OCI-LY1 (cell line): ENCODE measurements at regions not wholly inside any gene's neighbourhood (a gene's known extent, or its start where the extent isn't known, plus 50 kb on each side); places are given as distances from the start of the nearest gene placed in this dataset.

ENCODE experiments used
- H2AFZ ChIP-seq: fragments of 200-600 bp; sonication (generic), shearing (Covaris generic); 2 replicates; pipeline ENCODE4 v1.6.0; 2014; ENCODE audit warnings: antibody characterized with exemption, mild to moderate bottlenecking, low read length
- H3F3A ChIP-seq: fragments of 200-600 bp; sonication (generic), shearing (Covaris generic); 2 replicates; pipeline ENCODE4 v1.6.0; 2014; ENCODE audit warnings: mild to moderate bottlenecking, antibody characterized with exemption, low read length, moderate library complexity; ENCODE audit not compliant: insufficient read depth
- H3K27ac ChIP-seq: fragments of 200-600 bp; sonication (generic); 2 replicates; pipeline ENCODE4 v1.5.1; 2014; ENCODE audit warnings: low read length, mixed run types, mild to moderate bottlenecking, low read depth; ENCODE audit not compliant: poor library complexity, severe bottlenecking
- H3K27me3 ChIP-seq: fragments of 200-600 bp; sonication (generic); 2 replicates; pipeline ENCODE4 v1.6.0; 2014; ENCODE audit warnings: antibody characterized with exemption, mild to moderate bottlenecking, low read length, moderate library complexity; ENCODE audit not compliant: insufficient read depth
- H3K36me3 ChIP-seq: fragments of 200-600 bp; sonication (generic); 2 replicates; pipeline ENCODE4 v1.6.1; 2014; ENCODE audit warnings: mild to moderate bottlenecking, antibody characterized with exemption, low read length, moderate library complexity, mixed read lengths; ENCODE audit not compliant: insufficient read depth
- H3K4me1 ChIP-seq: fragments of 200-600 bp; sonication (generic); 2 replicates; pipeline ENCODE4 v1.5.1; 2014; ENCODE audit warnings: mild to moderate bottlenecking, low read length, moderate library complexity; ENCODE audit not compliant: insufficient read depth, severe bottlenecking
- H3K4me2 ChIP-seq: fragments of 200-600 bp; sonication (generic), shearing (Covaris generic); 2 replicates; pipeline ENCODE4 v1.6.1; 2014; ENCODE audit warnings: low read length
- H3K4me3 ChIP-seq: fragments of 200-600 bp; sonication (generic); 2 replicates; pipeline ENCODE4 v1.5.1; 2014; ENCODE audit warnings: low read length, low read depth, mild to moderate bottlenecking, mixed read lengths; ENCODE audit not compliant: poor library complexity, severe bottlenecking
- H3K79me2 ChIP-seq: fragments of 200-600 bp; shearing (Covaris generic); 2 replicates; pipeline ENCODE4 v1.6.1; 2016; ENCODE audit warnings: mixed run types, low read length, mixed read lengths; ENCODE audit not compliant: insufficient read depth
- H3K9ac ChIP-seq: fragments of 200-600 bp; sonication (generic), shearing (Covaris generic); 2 replicates; pipeline ENCODE4 v1.6.1; 2014; ENCODE audit warnings: mild to moderate bottlenecking, low read length, mixed read lengths
- H3K9me2 ChIP-seq: fragments of 200-600 bp; sonication (generic), shearing (Covaris generic); 2 replicates; pipeline ENCODE4 v1.6.1; 2014; ENCODE audit warnings: low read depth, mild to moderate bottlenecking, low read length, mixed read lengths
- H3K9me3 ChIP-seq: fragments of 200-600 bp; shearing (Covaris generic); 2 replicates; pipeline ENCODE4 v1.6.1; 2014; ENCODE audit warnings: low read length, mixed read lengths
- H4K20me1 ChIP-seq: fragments of 200-600 bp; sonication (generic), shearing (Covaris generic); 2 replicates; pipeline ENCODE4 v1.6.0; 2016; ENCODE audit warnings: mild to moderate bottlenecking, low read length; ENCODE audit not compliant: insufficient read depth
- EZH2 ChIP-seq: fragments of 200-600 bp; sonication (generic), shearing (Covaris generic); IDR thresholded peaks from 2 replicates; pipeline ENCODE4 v1.8.0; 2017; ENCODE audit warnings: borderline replicate concordance, mixed run types, mild to moderate bottlenecking, antibody characterized with exemption, low read length, moderate library complexity, mixed read lengths
- TF ChIP-seq, protein P1 (sequence below): fragments of 200-600 bp; sonication (generic), shearing (Covaris generic); IDR thresholded peaks from 2 replicates; pipeline ENCODE4 v1.5.1; 2017; ENCODE audit warnings: mild to moderate bottlenecking, antibody characterized with exemption, low read length, moderate library complexity, mixed read lengths

DNA sequence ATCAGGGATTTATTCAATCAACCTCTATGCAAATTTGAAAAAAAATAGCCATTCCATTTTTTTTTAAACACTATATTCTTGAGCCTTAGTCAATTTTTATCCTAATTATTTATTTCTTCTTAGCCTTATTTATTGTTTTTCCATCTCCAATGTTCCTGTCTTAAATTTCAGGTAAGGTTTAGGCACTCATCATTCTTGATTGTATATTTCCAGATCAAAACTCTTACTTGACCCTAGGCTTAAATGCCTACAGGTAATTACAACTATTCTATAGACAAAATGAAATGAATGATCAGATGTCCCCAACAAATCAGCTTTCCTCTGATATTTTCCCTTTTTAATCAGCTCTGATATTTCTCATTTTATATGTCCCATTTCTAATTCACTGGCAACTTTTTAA lies 402.6 kb upstream of the EPHA7 start:
- no peaks in the 10 kb centered on the region for H3K9me3 ChIP-seq
- no peaks in the 10 kb centered on the region for H3K36me3 ChIP-seq
- H3K4me3 ChIP-seq: no peak overlapping the region
- no peak overlapping the region for H3K9ac ChIP-seq
- no peaks in the 10 kb centered on the region for H3K9me2 ChIP-seq
- TF ChIP-seq EZH2: no peak
- no peaks in the 10 kb centered on the region for H3K27me3 ChIP-seq
- no peaks in the 10 kb centered on the region for H3K79me2 ChIP-seq
- H3K27ac ChIP-seq: no peak overlapping the region
- no peaks in the 10 kb centered on the region for H4K20me1 ChIP-seq
- H3K4me2 ChIP-seq: no peak overlapping the region
- no peak overlapping the region for H2AFZ ChIP-seq
- no peaks in the 10 kb centered on the region for H3K4me1 ChIP-seq
- H3F3A ChIP-seq: no peaks in the 10 kb centered on the region

DNA sequence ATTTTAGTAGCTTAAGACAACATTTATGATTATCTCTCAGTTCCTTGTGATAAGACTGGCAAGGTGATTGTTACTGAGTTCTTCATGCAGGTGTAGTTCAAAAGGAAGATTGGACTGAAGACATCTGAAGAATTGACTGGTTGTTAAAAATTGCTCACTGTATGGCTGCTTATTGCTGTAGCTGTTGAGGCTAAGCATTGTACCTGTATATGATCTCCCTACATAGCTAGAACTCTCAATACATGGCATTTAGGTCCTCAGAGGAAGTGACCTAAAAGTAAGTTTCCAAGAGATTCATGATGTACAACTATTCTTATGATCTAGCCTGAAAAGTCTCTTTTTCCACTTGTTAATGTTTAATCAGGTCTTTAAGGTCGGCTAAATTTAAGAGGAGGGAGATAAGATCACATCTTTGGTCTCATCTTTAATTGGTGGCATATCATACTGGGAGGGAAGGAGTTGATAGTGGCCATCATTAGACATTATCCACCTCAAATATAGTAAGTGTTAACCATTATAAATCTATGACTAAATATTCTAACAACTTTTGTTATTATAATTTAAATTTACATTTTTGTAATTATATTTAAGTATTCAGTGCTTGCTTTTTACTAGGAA lies 401.2 kb upstream of the EPHA7 start:
- Histone ChIP-seq H3K27me3 (no peaks in the 10 kb centered on the region), H3K4me1 (no peaks in the 10 kb centered on the region), H3K4me2 (no peak overlapping the region), H3K9ac (no peak overlapping the region), H3K9me3 (no peaks in the 10 kb centered on the region), H3K36me3 (no peaks in the 10 kb centered on the region), H3K9me2 (no peaks in the 10 kb centered on the region), H3K4me3 (no peak overlapping the region), H3F3A (no peaks in the 10 kb centered on the region), H3K79me2 (no peaks in the 10 kb centered on the region), H4K20me1 (no peaks in the 10 kb centered on the region), H3K27ac (no peak overlapping the region), H2AFZ (no peak overlapping the region)
- TF ChIP-seq, protein P1, sequence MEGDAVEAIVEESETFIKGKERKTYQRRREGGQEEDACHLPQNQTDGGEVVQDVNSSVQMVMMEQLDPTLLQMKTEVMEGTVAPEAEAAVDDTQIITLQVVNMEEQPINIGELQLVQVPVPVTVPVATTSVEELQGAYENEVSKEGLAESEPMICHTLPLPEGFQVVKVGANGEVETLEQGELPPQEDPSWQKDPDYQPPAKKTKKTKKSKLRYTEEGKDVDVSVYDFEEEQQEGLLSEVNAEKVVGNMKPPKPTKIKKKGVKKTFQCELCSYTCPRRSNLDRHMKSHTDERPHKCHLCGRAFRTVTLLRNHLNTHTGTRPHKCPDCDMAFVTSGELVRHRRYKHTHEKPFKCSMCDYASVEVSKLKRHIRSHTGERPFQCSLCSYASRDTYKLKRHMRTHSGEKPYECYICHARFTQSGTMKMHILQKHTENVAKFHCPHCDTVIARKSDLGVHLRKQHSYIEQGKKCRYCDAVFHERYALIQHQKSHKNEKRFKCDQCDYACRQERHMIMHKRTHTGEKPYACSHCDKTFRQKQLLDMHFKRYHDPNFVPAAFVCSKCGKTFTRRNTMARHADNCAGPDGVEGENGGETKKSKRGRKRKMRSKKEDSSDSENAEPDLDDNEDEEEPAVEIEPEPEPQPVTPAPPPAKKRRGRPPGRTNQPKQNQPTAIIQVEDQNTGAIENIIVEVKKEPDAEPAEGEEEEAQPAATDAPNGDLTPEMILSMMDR: no peak

DNA sequence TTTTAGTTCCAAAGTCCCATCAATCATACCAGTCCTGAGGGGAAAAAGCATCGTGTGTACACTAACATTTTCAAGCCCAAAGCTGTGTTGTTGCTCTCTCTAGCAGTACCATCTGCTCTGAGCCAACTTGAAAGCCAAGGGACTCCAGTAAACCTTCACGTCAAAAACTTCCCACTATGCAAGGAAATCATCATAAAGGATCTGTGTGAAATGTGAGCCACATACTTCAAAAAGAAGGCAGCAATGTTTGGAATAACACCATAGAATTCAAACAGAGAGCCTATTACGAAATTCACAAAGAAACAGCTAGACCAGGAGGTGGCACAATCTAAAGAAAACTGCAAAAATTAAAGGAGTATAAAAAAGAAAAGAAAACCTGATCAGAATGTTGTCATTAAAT lies 399.8 kb upstream of the EPHA7 start:
- no peaks in the 10 kb centered on the region for H4K20me1 ChIP-seq
- no peak overlapping the region for H3K4me2 ChIP-seq
- no peaks in the 10 kb centered on the region for H3F3A ChIP-seq
- no peaks in the 10 kb centered on the region for H3K4me1 ChIP-seq
- TF ChIP-seq, protein P1: no peak
- no peak for TF ChIP-seq EZH2
- H2AFZ ChIP-seq: no peak overlapping the region
- H3K36me3 ChIP-seq: no peaks in the 10 kb centered on the region
- no peak overlapping the region for H3K4me3 ChIP-seq
- H3K9ac ChIP-seq: no peak overlapping the region
- H3K79me2 ChIP-seq: no peaks in the 10 kb centered on the region
- no peaks in the 10 kb centered on the region for H3K9me2 ChIP-seq
- no peak overlapping the region for H3K27ac ChIP-seq
- H3K27me3 ChIP-seq: no peaks in the 10 kb centered on the region
- H3K9me3 ChIP-seq: no peaks in the 10 kb centered on the region

DNA sequence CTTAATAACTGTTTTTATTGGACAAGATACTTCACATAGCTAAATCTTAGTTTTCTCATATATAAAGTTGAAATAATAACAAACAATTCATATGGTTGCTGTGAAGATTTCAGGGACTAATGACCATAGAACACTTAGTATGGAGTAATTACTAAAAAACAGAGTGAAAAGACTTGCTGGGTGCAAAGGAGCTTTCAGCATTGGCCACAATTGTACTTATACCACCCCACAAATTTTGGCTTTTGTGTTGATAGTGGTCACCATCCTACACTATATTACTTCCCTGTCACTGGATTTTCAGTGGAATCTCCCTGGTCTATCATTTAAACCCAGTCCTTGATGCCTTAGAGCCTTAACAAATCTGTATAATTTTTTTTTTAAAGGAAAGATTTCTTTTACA lies 398.6 kb upstream of the EPHA7 start:
- H3K4me3 ChIP-seq: no peak overlapping the region
- H3K9me3 ChIP-seq: no peaks in the 10 kb centered on the region
- no peaks in the 10 kb centered on the region for H3K79me2 ChIP-seq
- H3K9ac ChIP-seq: no peak overlapping the region
- no peak overlapping the region for H2AFZ ChIP-seq
- no peaks in the 10 kb centered on the region for H3K27me3 ChIP-seq
- H3F3A ChIP-seq: no peaks in the 10 kb centered on the region
- H4K20me1 ChIP-seq: no peaks in the 10 kb centered on the region
- no peaks in the 10 kb centered on the region for H3K9me2 ChIP-seq
- no peak overlapping the region for H3K27ac ChIP-seq
- H3K4me1 ChIP-seq: no peaks in the 10 kb centered on the region
- no peak overlapping the region for H3K4me2 ChIP-seq
- no peak for TF ChIP-seq EZH2
- TF ChIP-seq, protein P1: no peak
- no peaks in the 10 kb centered on the region for H3K36me3 ChIP-seq
